ENCODE measurements at regions not wholly inside any gene's neighbourhood (a gene's known extent, or its start where the extent isn't known, plus 50 kb on each side); places are given as distances from the start of the nearest gene placed in this dataset.

GRCh38 chr11:70925238-70925637 lies 327.1 kb downstream of the SHANK2 start (continued):
- no peak for TF ChIP-seq ZNF462 (CRISPR knock-in tag; IDR thresholded peaks at IDR 0.05)

GRCh38 chr11:70926543-70927201 lies 325.7 kb downstream of the SHANK2 start:
- TF ChIP-seq ZNF114 (CRISPR knock-in tag; IDR thresholded peaks at IDR 0.05), result no peak
- TF ChIP-seq ZNF462 (CRISPR knock-in tag; IDR thresholded peaks at IDR 0.05), result no peak
- TF ChIP-seq NANOG (IDR thresholded peaks at IDR 0.05; ENCODE audit: borderline replicate concordance), result no peak
- peak; percentile 32 to 36; a peak in 3 of 4 replicates for TF ChIP-seq CTCF (conservative IDR thresholded peaks at IDR 0.05; ENCODE audit: low read depth in 2 of 2)
- no peak for TF ChIP-seq CREB1 (CRISPR knock-in tag; IDR thresholded peaks at IDR 0.05; ENCODE audit: low read depth)
- no peak for TF ChIP-seq EZH2 (IDR thresholded peaks at IDR 0.05; ENCODE audit: low read depth, unreplicated experiment)
- no peak for TF ChIP-seq STAT1 (IDR thresholded peaks at IDR 0.05; ENCODE audit: unreplicated experiment)
- Histone ChIP-seq H4K20me1 (replicated peaks; ENCODE audit: insufficient read depth) (peaks cover 4% of the 10 kb centered on the region; the same call in 1 of the 2 replicates), H3K36me3 (ENCODE audit: insufficient read depth) (0 out of 2 replicates have a peak, but pooled peaks cover 6% of the 10 kb centered on the region), H3K27me3 (ENCODE audit: insufficient read depth) (no peaks in the 10 kb centered on the region), H2AFZ (no peak overlapping the region), H3K27ac (ENCODE audit: low read depth) (no peak overlapping the region), H3F3A (replicated peaks; ENCODE audit: low read depth) (no peaks in the 10 kb centered on the region), H3K4me2 (no peak overlapping the region), H3K4me3 (no peak overlapping the region), H3K9me2 (ENCODE audit: insufficient read depth) (no peaks in the 10 kb centered on the region; the same call in 1 of the 2 replicates), H3K79me2 (replicated peaks; ENCODE audit: insufficient read depth) (peaks cover 25% of the 10 kb centered on the region; the same call in 1 of the 2 replicates), H3K4me1 (ENCODE audit: insufficient read depth) (peaks cover 11% of the 10 kb centered on the region)
- peaks cover 7% of the 10 kb centered on the region for H3K27me3 Mint-ChIP-seq (ENCODE audit: insufficient read depth, low read depth, poor library complexity)
- peaks cover 37% of the 10 kb centered on the region for H3K9me3 Mint-ChIP-seq
- ATAC-seq (peak; percentile 50), DNase-seq (ENCODE audit: low spot score) (peak; percentile 28)
- peaks cover 24% of the 10 kb centered on the region for H3K4me1 Mint-ChIP-seq
- 0 out of 2 replicates have a peak overlapping the region, but pooled peaks have one; percentile 10 for H3K27ac Mint-ChIP-seq
- no peak overlapping the region for H3K4me3 Mint-ChIP-seq
- H3K36me3 Mint-ChIP-seq (ENCODE audit: low read depth), result peaks cover 52% of the 10 kb centered on the region

Measured in GM23338 (cell line).